ENCODE measurements at regions not wholly inside any gene's neighbourhood (a gene's known extent, or its start where the extent isn't known, plus 50 kb on each side); places are given as distances from the start of the nearest gene placed in this dataset.

DNA sequence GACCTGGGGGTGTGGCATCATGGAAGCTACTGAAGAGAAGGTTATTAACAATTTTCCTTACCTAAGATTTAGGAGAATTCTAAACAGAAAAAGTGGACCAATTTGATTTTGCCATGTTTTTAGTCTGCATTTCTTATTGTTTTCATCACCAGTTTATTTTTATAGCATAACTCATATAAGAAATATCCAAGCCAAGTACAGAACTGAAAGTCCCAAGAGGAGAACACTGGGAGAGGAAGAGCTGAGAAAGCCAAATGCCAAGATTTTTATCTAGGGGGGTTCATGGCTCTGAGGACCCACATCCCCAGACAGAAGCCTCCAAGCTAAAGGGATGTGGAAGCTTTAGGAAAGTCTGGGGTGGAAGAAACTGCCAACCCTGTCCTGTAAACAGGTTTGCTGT, 109.4 kb upstream of the DUSP10 start:
- H3K9ac ChIP-seq: no peak overlapping the region

DNA sequence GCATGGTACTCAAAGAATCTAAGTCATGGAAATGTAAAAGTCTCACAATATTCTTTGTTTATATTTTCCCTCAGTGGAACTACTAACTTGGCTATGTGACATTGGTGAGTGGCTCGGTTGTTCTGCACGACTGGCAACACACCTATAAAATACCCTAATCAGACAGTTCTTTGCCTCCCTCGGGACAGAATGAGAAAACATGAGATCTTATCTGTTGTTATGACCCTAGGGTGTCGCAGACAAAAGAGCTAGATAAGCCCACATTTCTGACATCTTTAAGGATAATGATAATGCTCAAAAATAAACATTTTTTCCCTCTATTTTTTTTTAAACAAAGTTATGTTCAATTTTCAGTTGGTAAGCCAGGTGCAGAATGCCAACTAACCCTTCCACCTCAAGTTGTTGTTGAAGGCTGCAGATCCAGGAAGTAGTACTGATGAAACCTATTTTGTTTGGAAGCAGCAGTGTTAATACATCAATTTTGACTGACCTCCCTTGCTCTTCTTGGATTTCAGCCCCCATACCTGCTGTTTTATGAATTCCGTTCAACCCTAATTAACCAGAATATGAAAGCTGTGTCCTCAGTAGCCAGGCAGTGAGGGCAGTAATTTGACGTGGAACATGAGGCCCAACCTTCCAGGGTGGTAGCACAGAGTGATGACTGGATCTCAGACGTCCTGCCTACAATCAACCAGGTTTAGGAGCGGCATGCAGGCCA, 108.7 kb upstream of the DUSP10 start:
- WGBS (ENCODE audit: low lambda C conversion rate): 67% methylated on average over 8 of the region's 8 CpGs
- H3F3A ChIP-seq (replicated peaks; ENCODE audit: insufficient read depth): no peaks in the 10 kb centered on the region
- CTCF ChIA-PET: no interaction called here

More for the DNA sequence above, 109.4 kb upstream of the DUSP10 start:
- Histone ChIP-seq H3F3A (replicated peaks; ENCODE audit: insufficient read depth) (no peaks in the 10 kb centered on the region), H3K4me2 (peak overlapping the region; percentile 26; the same call in 1 of the 2 replicates), H3K9me3 (no peaks in the 10 kb centered on the region), H3K9me2 (no peaks in the 10 kb centered on the region), H3K27ac (ENCODE audit: low read depth in 2 of 2, low read length in 1 of 2) (no peak overlapping the region), H3K4me1 (ENCODE audit: control insufficient read depth in 1 of 2, insufficient read depth in 2 of 2, low read depth in 1 of 2, low read length in 1 of 2) (no peaks in the 10 kb centered on the region), H3K79me2 (ENCODE audit: insufficient read depth) (no peaks in the 10 kb centered on the region), H2AFZ (ENCODE audit: low read depth) (no peak overlapping the region), H3K36me3 (replicated peaks in 1 of 2; ENCODE audit: control insufficient read depth in 1 of 2, insufficient read depth in 2 of 2, low read length in 1 of 2) (no peaks in the 10 kb centered on the region), H3K27me3 (ENCODE audit: insufficient read depth) (no peaks in the 10 kb centered on the region), H4K20me1 (ENCODE audit: insufficient read depth) (no peaks in the 10 kb centered on the region), H3K4me3 (ENCODE audit: low read depth in 2 of 2, low read length in 1 of 2) (no peak overlapping the region)
- TF ChIP-seq TCF12 (IDR thresholded peaks at IDR 0.05): no peak
- no peak for TF ChIP-seq GABPA (IDR thresholded peaks at IDR 0.05; ENCODE audit: low read depth)
- no peak for TF ChIP-seq EZH2phosphoT487 (IDR thresholded peaks at IDR 0.05; ENCODE audit: borderline replicate concordance, low read depth)
- no peak for TF ChIP-seq ELF1 (IDR thresholded peaks at IDR 0.05)
- TF ChIP-seq, protein P1, sequence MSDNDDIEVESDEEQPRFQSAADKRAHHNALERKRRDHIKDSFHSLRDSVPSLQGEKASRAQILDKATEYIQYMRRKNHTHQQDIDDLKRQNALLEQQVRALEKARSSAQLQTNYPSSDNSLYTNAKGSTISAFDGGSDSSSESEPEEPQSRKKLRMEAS (IDR thresholded peaks at IDR 0.05; ENCODE audit: low read depth): no peak
- no peak for TF ChIP-seq RAD21 (IDR thresholded peaks at IDR 0.05; ENCODE audit: low read length)
- TF ChIP-seq, protein P2, sequence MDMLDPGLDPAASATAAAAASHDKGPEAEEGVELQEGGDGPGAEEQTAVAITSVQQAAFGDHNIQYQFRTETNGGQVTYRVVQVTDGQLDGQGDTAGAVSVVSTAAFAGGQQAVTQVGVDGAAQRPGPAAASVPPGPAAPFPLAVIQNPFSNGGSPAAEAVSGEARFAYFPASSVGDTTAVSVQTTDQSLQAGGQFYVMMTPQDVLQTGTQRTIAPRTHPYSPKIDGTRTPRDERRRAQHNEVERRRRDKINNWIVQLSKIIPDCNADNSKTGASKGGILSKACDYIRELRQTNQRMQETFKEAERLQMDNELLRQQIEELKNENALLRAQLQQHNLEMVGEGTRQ (IDR thresholded peaks at IDR 0.05; ENCODE audit: borderline replicate concordance, low read depth, low read length): no peak
- TF ChIP-seq, protein P3, sequence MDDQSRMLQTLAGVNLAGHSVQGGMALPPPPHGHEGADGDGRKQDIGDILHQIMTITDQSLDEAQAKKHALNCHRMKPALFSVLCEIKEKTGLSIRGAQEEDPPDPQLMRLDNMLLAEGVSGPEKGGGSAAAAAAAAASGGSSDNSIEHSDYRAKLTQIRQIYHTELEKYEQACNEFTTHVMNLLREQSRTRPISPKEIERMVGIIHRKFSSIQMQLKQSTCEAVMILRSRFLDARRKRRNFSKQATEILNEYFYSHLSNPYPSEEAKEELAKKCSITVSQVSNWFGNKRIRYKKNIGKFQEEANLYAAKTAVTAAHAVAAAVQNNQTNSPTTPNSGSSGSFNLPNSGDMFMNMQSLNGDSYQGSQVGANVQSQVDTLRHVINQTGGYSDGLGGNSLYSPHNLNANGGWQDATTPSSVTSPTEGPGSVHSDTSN (IDR thresholded peaks at IDR 0.05): no peak
- no peak for TF ChIP-seq MXI1 (IDR thresholded peaks at IDR 0.05; ENCODE audit: low read depth, low read length)
- no peak for TF ChIP-seq FOXJ3 (CRISPR knock-in tag; IDR thresholded peaks at IDR 0.05)
- DNase-seq: no peak
- POLR2A ChIA-PET: no interaction called here
- CTCF ChIA-PET: no interaction called here

More for the DNA sequence above, 108.7 kb upstream of the DUSP10 start:
- Histone ChIP-seq H3K9me3 (no peaks in the 10 kb centered on the region), H3K4me1 (ENCODE audit: control insufficient read depth in 1 of 2, insufficient read depth in 2 of 2, low read depth in 1 of 2, low read length in 1 of 2) (no peaks in the 10 kb centered on the region), H3K27me3 (ENCODE audit: insufficient read depth) (no peaks in the 10 kb centered on the region), H3K4me2 (no peak overlapping the region; the same call in 1 of the 2 replicates), H3K4me3 (ENCODE audit: low read depth in 2 of 2, low read length in 1 of 2) (no peak overlapping the region), H3K9ac (no peak overlapping the region), H3K27ac (ENCODE audit: low read depth in 2 of 2, low read length in 1 of 2) (no peak overlapping the region), H3K36me3 (replicated peaks in 1 of 2; ENCODE audit: control insufficient read depth in 1 of 2, insufficient read depth in 2 of 2, low read length in 1 of 2) (no peaks in the 10 kb centered on the region), H3K79me2 (ENCODE audit: insufficient read depth) (no peaks in the 10 kb centered on the region), H3K9me2 (no peaks in the 10 kb centered on the region), H2AFZ (ENCODE audit: low read depth) (no peak overlapping the region), H4K20me1 (ENCODE audit: insufficient read depth) (no peaks in the 10 kb centered on the region)
- TF ChIP-seq RCOR1 (IDR thresholded peaks at IDR 0.05; ENCODE audit: low read length) (no peak), RAD21 (IDR thresholded peaks at IDR 0.05; ENCODE audit: low read length) (no peak), SIN3A (IDR thresholded peaks at IDR 0.05; ENCODE audit: borderline replicate concordance, low read depth, low read length) (no peak)
- TF ChIP-seq, protein P3 (IDR thresholded peaks at IDR 0.05): no peak
- TF ChIP-seq, protein P1 (IDR thresholded peaks at IDR 0.05; ENCODE audit: low read depth): no peak
- POLR2A ChIA-PET: no interaction called here
- no peak for DNase-seq
